GM12801 (cell line): ENCODE measurements at regions not wholly inside any gene's neighbourhood (a gene's known extent, or its start where the extent isn't known, plus 50 kb on each side); places are given as distances from the start of the nearest gene placed in this dataset.

Source experiments
- CTCF ChIP-seq: IDR thresholded peaks from one replicate; pipeline ENCODE4 v1.5.1; 2011; ENCODE audit warnings: control low read depth; ENCODE audit not compliant: insufficient read length; ENCODE audit errors: extremely low read depth

GRCh38 chr2:60292242-60292641, 261.2 kb downstream of the BCL11A start:
- no peak for TF ChIP-seq CTCF

DNA sequence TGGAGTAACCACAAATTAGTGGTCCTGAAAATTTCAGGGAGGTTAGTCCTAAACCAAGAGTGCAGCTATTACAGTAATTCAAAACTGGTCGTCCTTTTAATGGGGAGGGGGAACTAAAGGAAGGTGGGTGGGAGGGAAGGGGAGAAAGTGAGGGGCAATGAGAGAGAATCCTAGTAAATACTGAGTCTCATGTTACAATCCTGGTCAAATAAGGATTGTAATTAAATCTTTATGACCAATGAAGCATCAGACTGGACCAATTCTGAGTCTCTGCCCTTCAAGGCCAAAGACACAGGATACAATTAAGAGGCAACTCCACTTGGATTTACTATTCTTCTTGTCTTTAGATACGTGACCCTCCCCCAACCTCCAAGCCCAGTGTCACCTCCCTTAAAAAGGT, 262.9 kb downstream of the BCL11A start:
- no peak for TF ChIP-seq CTCF

DNA sequence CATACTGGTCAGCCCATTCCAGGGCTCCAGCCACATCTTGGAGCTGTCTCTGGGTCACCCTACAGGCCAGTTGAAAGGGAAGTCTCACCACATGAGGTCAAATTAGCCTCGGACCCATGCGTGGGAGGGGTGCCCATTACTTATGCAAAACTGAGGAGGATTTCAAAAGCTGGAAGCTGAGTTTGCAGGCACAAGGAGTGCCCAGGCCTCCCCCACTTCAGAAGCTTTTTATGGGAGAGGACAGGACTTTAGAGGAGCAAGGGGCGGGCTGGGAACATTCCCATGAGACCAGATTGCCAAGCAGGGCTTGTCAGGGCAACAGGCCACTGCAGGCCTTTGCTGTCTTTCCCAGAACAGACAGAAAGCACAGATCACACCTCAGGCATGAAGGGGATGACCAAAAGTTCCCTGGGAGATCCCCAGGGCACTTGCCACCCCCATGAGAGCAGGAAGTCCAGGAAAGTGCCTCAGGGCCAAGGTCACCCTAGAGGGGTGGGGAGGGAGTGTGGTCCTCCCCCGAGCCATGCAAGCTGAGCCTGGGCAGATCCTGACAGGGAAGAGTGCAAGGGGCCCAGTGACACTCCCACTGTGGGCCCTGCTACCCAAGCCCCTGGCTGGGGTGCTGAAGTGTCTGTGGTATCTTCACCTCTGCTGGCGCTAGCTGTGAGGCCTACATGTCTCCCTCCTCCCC, 267.7 kb downstream of the BCL11A start:
- no peak for TF ChIP-seq CTCF

GRCh38 chr2:60283626-60284025, 269.8 kb downstream of the BCL11A start:
- no peak for TF ChIP-seq CTCF

- TF ChIP-seq CTCF = no peak
Measured at GRCh38 chr2:60282886-60283285, 270.6 kb downstream of the BCL11A start.

- no peak for TF ChIP-seq CTCF
Measured at GRCh38 chr2:60281730-60282129, 271.7 kb downstream of the BCL11A start.

DNA sequence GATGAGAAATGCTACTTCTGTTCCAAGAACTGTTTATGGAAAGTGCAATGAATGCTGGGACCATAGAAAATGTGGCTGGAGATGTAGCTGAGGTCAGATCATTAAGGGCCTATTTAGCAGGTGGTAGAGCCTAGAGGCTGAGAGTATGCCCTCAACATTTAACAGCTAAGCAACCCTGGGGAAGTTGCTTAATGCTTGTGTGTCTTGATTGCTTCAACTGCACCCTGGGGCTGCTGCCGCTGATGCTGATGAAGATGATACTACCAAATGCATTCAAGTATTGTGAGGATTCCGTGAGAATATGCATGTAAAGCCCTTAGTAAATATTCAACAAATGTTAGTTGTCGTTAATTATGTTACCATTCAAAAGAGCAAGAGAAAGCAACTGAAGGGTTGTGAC, 273.2 kb downstream of the BCL11A start:
- no peak for TF ChIP-seq CTCF

- no peak for TF ChIP-seq CTCF
Measured at GRCh38 chr2:60278906-60279305, 274.5 kb downstream of the BCL11A start.
